AG10803 (cell line): ENCODE measurements at regions not wholly inside any gene's neighbourhood (a gene's known extent, or its start where the extent isn't known, plus 50 kb on each side); places are given as distances from the start of the nearest gene placed in this dataset.

ENCODE experiments used
- DNase-seq: peaks from one replicate; pipeline ENCODE4 v3.0.0; 2010; ENCODE audit warnings: low read depth
- H3K4me3 ChIP-seq: 2 replicates; pipeline ENCODE4 v1.5.1; 2011; ENCODE audit warnings: mild to moderate bottlenecking, low read length, control low read depth
- TF ChIP-seq, protein P1 (sequence below): conservative IDR thresholded peaks from 2 replicates; pipeline ENCODE4 v1.5.1; 2011; ENCODE audit warnings: mild to moderate bottlenecking, low read length, control low read depth, inconsistent platforms

- DNase-seq: no peak
- TF ChIP-seq, protein P1, sequence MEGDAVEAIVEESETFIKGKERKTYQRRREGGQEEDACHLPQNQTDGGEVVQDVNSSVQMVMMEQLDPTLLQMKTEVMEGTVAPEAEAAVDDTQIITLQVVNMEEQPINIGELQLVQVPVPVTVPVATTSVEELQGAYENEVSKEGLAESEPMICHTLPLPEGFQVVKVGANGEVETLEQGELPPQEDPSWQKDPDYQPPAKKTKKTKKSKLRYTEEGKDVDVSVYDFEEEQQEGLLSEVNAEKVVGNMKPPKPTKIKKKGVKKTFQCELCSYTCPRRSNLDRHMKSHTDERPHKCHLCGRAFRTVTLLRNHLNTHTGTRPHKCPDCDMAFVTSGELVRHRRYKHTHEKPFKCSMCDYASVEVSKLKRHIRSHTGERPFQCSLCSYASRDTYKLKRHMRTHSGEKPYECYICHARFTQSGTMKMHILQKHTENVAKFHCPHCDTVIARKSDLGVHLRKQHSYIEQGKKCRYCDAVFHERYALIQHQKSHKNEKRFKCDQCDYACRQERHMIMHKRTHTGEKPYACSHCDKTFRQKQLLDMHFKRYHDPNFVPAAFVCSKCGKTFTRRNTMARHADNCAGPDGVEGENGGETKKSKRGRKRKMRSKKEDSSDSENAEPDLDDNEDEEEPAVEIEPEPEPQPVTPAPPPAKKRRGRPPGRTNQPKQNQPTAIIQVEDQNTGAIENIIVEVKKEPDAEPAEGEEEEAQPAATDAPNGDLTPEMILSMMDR: no peak
These were observed 417.9 kb upstream of the KLF6 start for GRCh38 chr10:4202938-4203337.

GRCh38 chr10:4201866-4202825, 417.1 kb upstream of the KLF6 start:
- no peak overlapping the region for H3K4me3 ChIP-seq
- TF ChIP-seq, protein P1: no peak
- peak; percentile 86 for DNase-seq

More at GRCh38 chr10:4202938-4203337, 417.9 kb upstream of the KLF6 start:
- H3K4me3 ChIP-seq: no peak overlapping the region

DNA sequence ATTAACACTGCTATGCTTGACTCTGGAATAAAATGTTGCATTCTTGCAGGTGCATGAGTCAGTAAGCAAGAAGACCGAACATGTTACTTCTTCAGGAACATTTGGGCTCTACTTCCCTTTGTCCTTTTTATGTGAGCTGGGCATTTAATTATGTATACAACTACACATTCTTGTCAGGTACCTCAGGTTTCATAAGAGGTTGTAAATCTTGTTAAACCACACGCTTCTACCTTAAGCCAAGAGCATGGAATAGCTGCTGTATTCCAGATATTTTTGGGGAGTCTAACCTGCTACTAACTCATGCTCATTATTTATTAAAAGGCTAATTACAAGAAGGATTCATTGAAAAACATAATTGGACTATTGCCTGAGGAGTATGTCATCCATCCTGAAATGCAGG, 414.2 kb upstream of the KLF6 start:
- TF ChIP-seq, protein P1: no peak
- H3K4me3 ChIP-seq: no peak overlapping the region
- DNase-seq: no peak

DNA sequence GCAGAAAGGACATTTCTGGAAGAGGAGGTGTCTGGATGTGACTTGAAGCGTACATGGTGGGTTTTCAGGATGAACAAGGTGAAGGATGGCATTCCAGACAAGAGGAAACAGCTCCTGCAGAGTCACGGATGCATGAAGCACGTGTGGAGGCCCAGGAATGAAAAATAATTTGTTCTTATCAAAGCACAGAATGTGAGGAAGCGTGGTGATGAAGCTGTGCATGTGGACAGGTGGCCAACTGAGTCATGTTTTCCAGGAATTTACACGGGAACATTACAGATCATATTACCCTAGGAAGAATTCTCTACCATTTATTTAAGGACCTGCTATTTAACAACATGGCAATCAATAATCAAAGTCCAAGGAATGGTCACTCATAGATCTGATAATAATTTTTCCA, 413.2 kb upstream of the KLF6 start:
- TF ChIP-seq, protein P1: no peak
- no peak for DNase-seq
- no peak overlapping the region for H3K4me3 ChIP-seq

DNA sequence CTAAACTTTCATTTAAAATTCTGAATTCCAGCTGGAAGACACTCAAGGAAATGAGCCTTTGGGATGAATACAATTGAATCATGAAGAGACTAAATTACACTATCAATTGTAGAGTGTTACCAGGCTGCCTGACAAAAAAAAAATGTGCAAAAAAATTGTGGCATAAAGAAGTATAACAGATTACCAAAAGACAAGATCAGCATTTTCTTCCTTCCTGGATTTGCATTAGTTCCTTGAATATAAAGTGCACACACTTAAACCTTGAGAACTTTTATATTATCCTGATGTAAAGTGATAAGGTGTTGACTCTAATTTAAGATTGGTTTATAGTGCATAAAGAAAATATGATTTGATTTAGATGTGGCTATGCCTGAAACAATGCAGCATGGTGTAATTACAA, 412.7 kb upstream of the KLF6 start:
- no peak for DNase-seq
- H3K4me3 ChIP-seq: no peak overlapping the region
- TF ChIP-seq, protein P1: no peak

DNA sequence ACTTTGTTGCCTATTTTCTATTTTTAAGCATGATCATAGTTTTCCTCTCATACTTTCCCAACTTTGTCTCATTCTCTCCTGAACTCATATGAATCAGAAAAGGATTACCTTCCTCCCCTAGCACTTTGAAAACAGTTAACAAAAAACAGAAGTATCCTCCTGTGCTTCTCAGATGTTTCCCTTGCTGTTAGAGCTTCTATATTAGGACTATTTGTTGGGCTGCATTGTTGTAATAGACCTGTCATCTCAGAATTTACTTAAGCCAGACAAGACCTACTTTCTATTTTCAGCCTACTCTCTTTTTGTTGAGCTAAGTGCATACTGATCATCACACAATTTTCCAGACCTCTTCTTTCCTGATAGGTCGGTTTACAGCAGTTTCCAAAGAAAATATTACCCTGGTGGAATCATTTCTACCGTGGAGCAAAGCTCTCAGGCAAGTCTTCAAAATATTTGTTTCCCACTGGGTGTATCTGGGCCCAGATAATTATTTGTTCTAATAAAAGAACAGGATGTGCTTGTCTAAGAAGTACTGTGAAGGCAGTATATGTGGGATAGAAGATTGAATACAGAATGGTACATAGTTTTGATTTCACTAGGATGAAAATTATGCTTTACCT, 411.9 kb upstream of the KLF6 start:
- peak; percentile 34 for DNase-seq
- TF ChIP-seq, protein P1: no peak
- H3K4me3 ChIP-seq: no peak overlapping the region
